C4-2B (cell line): ENCODE measurements at regions not wholly inside any gene's neighbourhood (a gene's known extent, or its start where the extent isn't known, plus 50 kb on each side); places are given as distances from the start of the nearest gene placed in this dataset.

Experiments used
- CTCF ChIP-seq: fragments of 450-650 bp; conservative IDR thresholded peaks from 2 replicates; pipeline ENCODE4 v1.5.1; 2017; ENCODE audit warnings: mild to moderate bottlenecking
- ZFX ChIP-seq: fragments of 450-650 bp; IDR thresholded peaks from 2 replicates; pipeline ENCODE4 v1.6.1; 2017

- TF ChIP-seq CTCF = no peak
- TF ChIP-seq ZFX = no peak
Measured at GRCh38 chr10:46227936-46228562, 58.7 kb upstream of the ANTXRL start.
